Left ventricle myocardium inferior (tissue), 1 donor: ENCODE measurements at regions not wholly inside any gene's neighbourhood (a gene's known extent, or its start where the extent isn't known, plus 50 kb on each side); places are given as distances from the start of the nearest gene placed in this dataset.

Experiments
- DNase-seq: peaks from one replicate; pipeline ENCODE4 v3.0.0-alpha.2; 2020
- H3K27ac ChIP-seq: fragments of 200-600 bp; replicated peaks from 2 replicates; pipeline ENCODE4 v1.8.0; 2021
- H3K27me3 ChIP-seq: fragments of 200-600 bp; 2 replicates; pipeline ENCODE4 v1.8.0; 2021; ENCODE audit warnings: low read depth
- H3K36me3 ChIP-seq: fragments of 200-600 bp; 2 replicates; pipeline ENCODE4 v1.8.0; 2021
- H3K4me1 ChIP-seq: fragments of 200-600 bp; 2 replicates; pipeline ENCODE4 v1.8.0; 2021
- H3K4me3 ChIP-seq: fragments of 200-600 bp; 2 replicates; pipeline ENCODE4 v1.8.0; 2021; ENCODE audit warnings: mild to moderate bottlenecking, moderate library complexity
- H3K9me3 ChIP-seq: fragments of 200-600 bp; replicated peaks from 2 replicates; pipeline ENCODE4 v1.8.0; 2021
- intact Hi-C: fragments of 100-400 bp; cut with micrococcal nuclease; formaldehyde crosslinking; loops from one replicate; pipeline ENCODE4 v1.11.0; 2022
- TF ChIP-seq, protein P1 (sequence below): fragments of 200-600 bp; IDR thresholded peaks from 2 replicates; pipeline ENCODE4 v1.8.0; 2021; ENCODE audit warnings: antibody characterized with exemption, mild to moderate bottlenecking, borderline replicate concordance
- donor health status: DM: no; HTN: yes; CAD: no; lungs with severe emphysema.

DNA sequence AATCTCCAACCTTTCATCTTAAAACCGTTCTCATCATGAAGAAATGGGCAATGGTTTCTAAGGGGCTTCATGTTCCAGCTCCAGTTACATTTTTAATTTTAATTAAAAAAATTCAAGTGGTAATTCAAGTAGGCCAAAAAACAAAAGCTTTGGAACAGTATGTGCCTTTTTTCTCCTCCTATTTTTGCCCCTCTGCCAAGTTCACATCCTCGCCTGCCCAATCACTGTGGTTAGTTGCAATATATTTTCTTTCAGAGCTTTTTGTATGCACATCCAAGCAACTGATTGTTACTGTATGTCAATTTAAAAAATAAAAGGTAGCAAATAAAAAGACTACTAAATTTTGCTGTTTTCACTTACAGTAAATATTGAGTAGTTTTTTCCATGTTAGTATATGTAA, 99.8 kb upstream of the B3GAT2 start:
- Histone ChIP-seq H3K36me3 (no peaks in the 10 kb centered on the region), H3K9me3 (no peaks in the 10 kb centered on the region), H3K4me3 (no peak overlapping the region), H3K27me3 (no peaks in the 10 kb centered on the region), H3K4me1 (no peaks in the 10 kb centered on the region), H3K27ac (no peak overlapping the region)
- intact Hi-C loops: no loop called here
- no peak for DNase-seq
- TF ChIP-seq, protein P1, sequence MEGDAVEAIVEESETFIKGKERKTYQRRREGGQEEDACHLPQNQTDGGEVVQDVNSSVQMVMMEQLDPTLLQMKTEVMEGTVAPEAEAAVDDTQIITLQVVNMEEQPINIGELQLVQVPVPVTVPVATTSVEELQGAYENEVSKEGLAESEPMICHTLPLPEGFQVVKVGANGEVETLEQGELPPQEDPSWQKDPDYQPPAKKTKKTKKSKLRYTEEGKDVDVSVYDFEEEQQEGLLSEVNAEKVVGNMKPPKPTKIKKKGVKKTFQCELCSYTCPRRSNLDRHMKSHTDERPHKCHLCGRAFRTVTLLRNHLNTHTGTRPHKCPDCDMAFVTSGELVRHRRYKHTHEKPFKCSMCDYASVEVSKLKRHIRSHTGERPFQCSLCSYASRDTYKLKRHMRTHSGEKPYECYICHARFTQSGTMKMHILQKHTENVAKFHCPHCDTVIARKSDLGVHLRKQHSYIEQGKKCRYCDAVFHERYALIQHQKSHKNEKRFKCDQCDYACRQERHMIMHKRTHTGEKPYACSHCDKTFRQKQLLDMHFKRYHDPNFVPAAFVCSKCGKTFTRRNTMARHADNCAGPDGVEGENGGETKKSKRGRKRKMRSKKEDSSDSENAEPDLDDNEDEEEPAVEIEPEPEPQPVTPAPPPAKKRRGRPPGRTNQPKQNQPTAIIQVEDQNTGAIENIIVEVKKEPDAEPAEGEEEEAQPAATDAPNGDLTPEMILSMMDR: no peak

DNA sequence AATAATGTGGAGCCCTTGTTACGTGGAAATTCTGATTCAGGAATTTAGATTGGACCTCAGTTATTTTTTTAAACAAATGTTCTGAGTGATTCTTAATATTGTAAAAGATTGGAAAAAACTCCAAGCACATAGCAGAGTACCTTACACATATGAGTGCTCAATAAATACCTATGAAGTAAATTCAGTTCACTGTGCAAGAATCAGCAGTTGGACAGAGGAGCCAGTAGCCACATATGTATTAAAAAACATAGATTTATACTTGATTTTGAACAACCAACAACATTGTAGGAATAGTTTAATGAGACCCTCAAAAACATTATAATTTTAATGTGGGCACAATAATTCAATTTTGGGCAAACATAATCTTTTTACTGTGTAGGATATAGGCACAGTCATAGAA, 109.3 kb upstream of the B3GAT2 start:
- no peak for DNase-seq
- Histone ChIP-seq H3K4me3 (no peak overlapping the region), H3K9me3 (peaks cover 14% of the 10 kb centered on the region), H3K27me3 (no peaks in the 10 kb centered on the region), H3K4me1 (no peaks in the 10 kb centered on the region), H3K27ac (no peak overlapping the region), H3K36me3 (no peaks in the 10 kb centered on the region)
- TF ChIP-seq, protein P1: no peak
- intact Hi-C loops: no loop called here

DNA sequence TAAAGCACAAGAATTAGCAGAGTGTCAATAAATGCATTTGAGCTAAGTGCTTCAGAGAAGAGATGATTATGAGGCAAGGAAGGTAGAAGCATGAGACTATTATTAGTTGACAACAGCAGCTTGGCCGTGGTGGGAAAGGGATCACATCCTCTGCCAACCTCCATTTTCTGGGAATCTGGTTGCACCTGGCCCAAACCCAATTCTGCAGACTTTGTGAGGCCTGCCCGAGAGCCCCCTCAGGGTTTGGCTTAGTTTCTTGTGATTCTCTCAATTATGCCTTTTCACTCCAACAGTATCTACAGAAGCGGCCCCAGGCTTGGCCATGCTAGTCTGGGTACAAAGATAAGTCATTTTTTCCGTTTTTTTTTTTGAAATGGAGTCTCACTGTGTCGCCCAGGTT, 111.0 kb upstream of the B3GAT2 start:
- H3K27me3 ChIP-seq: no peaks in the 10 kb centered on the region
- no peak overlapping the region for H3K27ac ChIP-seq
- intact Hi-C loops: no loop called here
- TF ChIP-seq, protein P1: no peak
- no peak for DNase-seq
- H3K36me3 ChIP-seq: no peaks in the 10 kb centered on the region
- no peaks in the 10 kb centered on the region for H3K4me1 ChIP-seq
- H3K9me3 ChIP-seq: peaks cover 14% of the 10 kb centered on the region
- no peak overlapping the region for H3K4me3 ChIP-seq

DNA sequence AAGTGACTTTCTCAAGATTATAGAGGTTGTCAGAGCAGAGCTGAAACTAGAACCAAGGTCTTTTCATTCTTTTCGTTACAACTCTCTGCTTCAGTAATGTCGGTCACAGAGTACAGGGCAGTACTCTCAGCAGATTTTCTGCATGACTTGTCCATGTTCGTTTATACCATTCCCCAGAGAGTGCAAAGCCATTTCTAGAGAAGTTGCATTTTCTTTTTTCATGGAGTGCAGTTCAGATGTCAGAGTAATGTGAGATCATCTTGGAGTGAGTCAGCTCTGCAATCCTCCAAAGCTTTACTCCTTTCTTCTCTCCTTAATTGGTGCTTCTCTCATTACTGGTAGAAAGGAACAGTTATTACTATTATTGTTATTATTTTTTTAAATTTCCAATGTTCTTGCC, 115.6 kb upstream of the B3GAT2 start:
- no peak overlapping the region for H3K27ac ChIP-seq
- DNase-seq: no peak
- H3K9me3 ChIP-seq: peaks cover 14% of the 10 kb centered on the region

DNA sequence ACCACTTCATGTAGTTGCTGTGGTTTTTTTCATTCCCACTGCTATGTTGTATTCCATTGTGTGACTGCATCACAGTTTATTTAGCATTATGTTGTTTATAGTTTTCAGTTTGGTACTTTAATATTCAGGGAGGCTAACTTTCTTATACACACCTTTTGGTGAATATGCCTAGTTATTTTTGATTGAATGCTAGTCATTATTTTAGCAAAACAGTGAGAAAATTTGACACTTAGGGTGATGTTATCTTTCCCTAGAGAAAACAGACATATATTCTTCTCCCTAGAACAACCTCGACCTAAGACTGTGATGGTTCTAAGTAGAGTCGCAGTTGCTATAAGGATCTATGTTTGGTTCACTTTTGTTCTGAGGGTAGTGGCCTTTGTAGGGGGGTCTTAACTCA, 120.8 kb upstream of the B3GAT2 start:
- intact Hi-C loops: no loop called here
- Histone ChIP-seq H3K4me1 (peaks cover 28% of the 10 kb centered on the region), H3K27me3 (no peaks in the 10 kb centered on the region), H3K4me3 (no peak overlapping the region), H3K27ac (no peak overlapping the region), H3K36me3 (no peaks in the 10 kb centered on the region), H3K9me3 (peaks cover 33% of the 10 kb centered on the region)
- DNase-seq: no peak
- TF ChIP-seq, protein P1: no peak

More for the DNA sequence above, 115.6 kb upstream of the B3GAT2 start:
- H3K27me3 ChIP-seq: no peaks in the 10 kb centered on the region
- intact Hi-C loops: no loop called here
- H3K36me3 ChIP-seq: no peaks in the 10 kb centered on the region
- no peak overlapping the region for H3K4me3 ChIP-seq
- TF ChIP-seq, protein P1: no peak
- no peaks in the 10 kb centered on the region for H3K4me1 ChIP-seq

DNA sequence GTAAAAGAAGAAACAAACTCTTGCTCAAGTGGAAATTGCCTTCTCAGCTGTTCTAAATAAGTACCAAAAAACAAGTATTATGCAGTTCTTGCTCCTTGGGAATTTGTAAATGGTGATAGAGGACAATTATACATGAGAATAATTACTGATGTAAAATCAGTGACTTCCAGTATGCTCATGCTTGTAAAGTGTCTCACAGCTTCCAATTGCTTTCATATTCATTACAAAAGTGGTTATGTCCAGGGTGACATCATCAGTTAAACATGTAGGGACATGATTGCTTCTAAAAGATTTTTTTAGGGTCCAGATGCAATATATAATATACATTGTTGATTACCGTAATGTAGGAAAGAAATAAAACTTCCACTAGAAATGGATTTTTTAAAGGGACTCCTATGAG, 122.8 kb upstream of the B3GAT2 start:
- TF ChIP-seq, protein P1: no peak
- Histone ChIP-seq H3K4me3 (no peak overlapping the region), H3K27ac (peak overlapping the region; percentile 40), H3K9me3 (peaks cover 33% of the 10 kb centered on the region), H3K4me1 (peaks cover 37% of the 10 kb centered on the region), H3K27me3 (no peaks in the 10 kb centered on the region), H3K36me3 (no peaks in the 10 kb centered on the region)
- intact Hi-C loops: no loop called here
- DNase-seq: no peak
